ENCODE measurements at regions not wholly inside any gene's neighbourhood (a gene's known extent, or its start where the extent isn't known, plus 50 kb on each side); places are given as distances from the start of the nearest gene placed in this dataset.
"Not testable (repeated sequence)": the region's sequence is repeated elsewhere in the genome, so short reads cannot be mapped to it uniquely, and the experiment has no call there.

DNA sequence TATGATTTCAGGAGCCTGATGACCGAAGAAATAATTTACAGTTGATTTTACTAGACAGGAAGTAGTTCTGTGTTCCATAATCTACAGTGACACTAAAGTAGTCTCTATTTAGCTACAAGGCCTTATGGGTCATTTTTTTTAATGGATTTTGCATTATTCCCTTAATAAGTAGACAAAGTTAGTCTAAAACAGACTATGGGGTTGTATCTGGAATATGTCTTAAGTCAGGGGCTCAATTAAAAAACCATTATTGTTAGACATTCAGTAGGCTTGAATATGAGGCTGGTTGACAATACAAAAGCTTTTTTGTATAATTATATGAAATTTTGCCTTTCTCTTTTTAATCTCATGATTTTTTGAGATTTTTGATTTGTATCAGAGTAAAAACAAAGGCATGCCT lies 820.0 kb upstream of the SEMA6D start:
- DNase-seq (ENCODE audit: extremely low read depth in 1 of 11, low read depth in 9 of 11, low spot score in 4 of 11) = no peak

DNA sequence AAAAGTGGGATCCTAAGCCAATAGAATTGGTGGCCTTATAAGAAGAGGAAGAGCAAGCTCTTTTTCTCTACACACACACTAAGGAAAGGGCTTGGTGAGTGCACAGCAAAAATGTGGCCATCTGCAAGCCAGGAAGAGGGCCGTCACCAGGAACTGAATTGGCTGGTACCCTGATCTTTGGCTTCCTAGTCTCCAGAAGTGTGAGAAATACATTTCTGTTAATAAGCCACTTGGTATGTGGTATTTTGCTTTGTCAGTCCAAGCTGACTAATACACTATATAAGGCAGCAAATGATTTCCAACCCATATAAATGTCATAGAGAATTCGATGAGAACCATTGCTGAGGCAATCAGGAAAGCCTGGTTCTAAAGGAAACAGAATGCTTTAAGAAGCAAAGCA lies 816.3 kb upstream of the SEMA6D start:
- DNase-seq (ENCODE audit: extremely low read depth in 1 of 11, low read depth in 9 of 11, low spot score in 4 of 11) = no peak

DNA sequence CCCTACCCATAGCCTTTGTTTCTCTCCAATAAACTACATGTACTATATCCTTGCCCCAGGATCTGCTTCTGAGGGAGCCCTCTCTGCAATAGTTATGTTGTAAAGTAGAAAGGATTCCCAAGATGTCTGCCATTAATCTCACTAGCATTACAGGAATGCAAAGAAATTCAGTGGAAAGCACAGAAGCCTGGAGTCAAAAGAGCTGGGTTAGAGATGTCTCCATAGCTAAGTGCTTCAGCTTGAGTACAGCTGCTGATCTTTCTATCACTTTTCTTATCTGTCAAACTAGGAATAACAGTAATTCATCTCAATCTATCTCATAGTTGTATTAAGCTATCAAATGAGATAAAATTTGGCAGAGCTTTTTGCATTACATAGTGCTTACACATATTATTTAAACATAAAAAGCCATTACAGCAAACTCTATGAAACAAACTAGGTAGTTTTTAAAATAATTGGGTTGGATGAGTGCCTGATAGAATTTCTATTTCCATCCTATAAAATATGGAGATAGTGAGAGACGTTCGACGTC lies 799.5 kb upstream of the SEMA6D start:
- no peak for DNase-seq (ENCODE audit: extremely low read depth in 1 of 11, low read depth in 9 of 11, low spot score in 4 of 11)

GRCh38 chr15:46918462-46919140 lies 798.7 kb upstream of the SEMA6D start:
- no peak for DNase-seq (ENCODE audit: extremely low read depth in 1 of 11, low read depth in 9 of 11, low spot score in 4 of 11)

- no peak for DNase-seq (ENCODE audit: extremely low read depth in 1 of 11, low read depth in 9 of 11, low spot score in 4 of 11)
Observed at GRCh38 chr15:46921891-46922290, 795.4 kb upstream of the SEMA6D start.

DNA sequence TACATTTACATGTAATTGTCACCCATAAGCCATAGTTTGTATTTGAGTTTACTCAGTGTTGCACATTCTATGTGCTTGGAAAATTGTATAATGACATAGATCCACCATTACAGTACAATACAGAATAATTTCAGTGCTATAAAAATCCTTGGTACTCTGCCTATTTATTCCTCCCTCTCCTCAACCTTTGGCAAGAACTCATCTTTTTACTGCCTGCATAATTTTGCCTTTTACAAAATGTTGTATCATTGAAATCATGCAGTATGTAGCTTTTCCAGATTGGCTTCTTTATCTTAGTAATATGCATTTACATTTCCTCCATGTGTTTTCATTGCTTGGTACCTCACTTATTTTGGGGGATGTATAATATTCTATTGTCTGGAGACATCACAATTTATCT lies 786.9 kb upstream of the SEMA6D start:
- no peak for DNase-seq (ENCODE audit: extremely low read depth in 1 of 11, low read depth in 9 of 11, low spot score in 4 of 11)

DNA sequence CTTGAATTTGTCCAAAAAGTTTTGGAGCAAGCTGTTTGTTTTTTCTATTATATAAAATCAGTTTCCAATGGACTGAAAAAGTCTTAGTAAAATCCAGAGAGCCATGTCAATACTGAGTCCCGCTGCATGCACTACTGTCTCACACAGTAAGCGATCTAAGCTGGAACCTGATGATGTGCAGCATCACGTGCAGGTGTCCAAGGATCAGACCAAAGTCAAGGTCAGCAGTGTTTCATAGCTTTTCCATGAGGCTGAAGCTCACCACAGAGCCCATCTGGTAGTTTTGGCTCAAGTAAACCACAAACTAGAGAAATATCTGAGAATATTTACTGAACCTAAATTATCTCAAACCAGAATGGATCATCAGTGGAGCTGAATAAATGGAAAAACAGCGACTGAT lies 784.0 kb upstream of the SEMA6D start:
- DNase-seq (ENCODE audit: extremely low read depth in 1 of 11, low read depth in 9 of 11, low spot score in 4 of 11) = no peak

GRCh38 chr15:46934851-46935250 lies 782.5 kb upstream of the SEMA6D start:
- no peak for DNase-seq (ENCODE audit: extremely low read depth in 1 of 11, low read depth in 9 of 11, low spot score in 4 of 11)

DNA sequence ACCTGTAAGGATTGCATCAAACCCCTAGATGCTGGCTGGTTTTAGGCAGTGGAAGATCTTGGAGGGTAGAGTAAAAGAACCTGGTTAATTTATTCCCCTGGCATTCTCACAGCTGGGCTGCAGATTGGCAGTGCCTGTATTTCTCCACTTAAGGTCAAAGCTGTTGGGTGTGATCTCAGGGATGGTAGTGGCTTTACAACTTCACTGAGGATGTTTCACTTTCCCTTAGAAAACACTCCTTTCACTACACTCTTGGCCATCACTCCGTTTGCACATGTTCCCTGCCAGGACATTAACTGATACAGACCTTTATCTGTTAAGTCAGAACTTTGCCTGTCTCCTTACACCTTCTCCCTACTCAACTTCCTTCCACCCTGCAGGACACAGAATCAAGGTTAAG lies 779.1 kb upstream of the SEMA6D start:
- DNase-seq (ENCODE audit: extremely low read depth in 1 of 11, low read depth in 9 of 11, low spot score in 4 of 11) = no peak

DNA sequence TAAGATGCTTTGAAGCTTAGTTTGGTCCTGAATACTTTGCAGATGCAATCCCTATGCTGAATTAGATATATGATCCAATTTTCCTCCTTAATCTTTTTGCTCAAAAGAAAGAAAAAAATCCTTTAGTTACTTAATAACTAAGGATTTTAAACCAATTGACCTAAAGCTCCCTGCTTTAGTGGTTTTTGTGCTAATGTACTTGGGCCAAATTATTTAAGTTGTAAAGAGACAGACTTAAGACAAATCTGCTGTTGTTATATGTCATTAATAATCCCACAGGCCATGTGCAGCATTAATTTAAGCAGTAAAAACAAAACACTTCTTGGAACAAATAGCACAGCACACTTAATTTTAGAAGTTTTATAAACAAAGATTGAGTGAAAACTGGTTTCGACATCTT lies 776.1 kb upstream of the SEMA6D start:
- peak in 6 of 11 donors; percentile 25 to 60 (median 40) for DNase-seq (ENCODE audit: extremely low read depth in 1 of 11, low read depth in 9 of 11, low spot score in 4 of 11)

- DNase-seq (ENCODE audit: extremely low read depth in 1 of 11, low read depth in 9 of 11, low spot score in 4 of 11) = no peak
Observed at GRCh38 chr15:46946953-46947352, 770.4 kb upstream of the SEMA6D start.

DNA sequence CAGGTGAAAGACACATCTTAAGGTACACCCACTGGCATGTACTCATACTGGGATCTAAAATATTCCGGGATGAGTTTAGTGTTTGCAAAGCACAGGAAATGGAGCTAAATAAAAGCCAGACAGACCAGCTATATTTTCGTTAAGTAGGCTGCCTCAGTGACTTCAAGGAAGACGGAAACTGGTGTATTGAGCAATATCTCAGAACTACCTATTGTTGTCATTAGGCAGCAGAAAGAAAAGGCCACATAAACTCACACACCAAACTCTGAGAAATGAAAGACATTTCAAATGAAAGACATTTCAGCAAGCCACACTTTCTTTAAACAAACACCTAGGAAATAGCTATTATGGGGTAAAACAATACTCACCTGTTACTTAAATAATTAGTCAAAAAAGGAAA lies 761.7 kb upstream of the SEMA6D start:
- no peak for DNase-seq (ENCODE audit: extremely low read depth in 1 of 11, low read depth in 9 of 11, low spot score in 4 of 11)

DNA sequence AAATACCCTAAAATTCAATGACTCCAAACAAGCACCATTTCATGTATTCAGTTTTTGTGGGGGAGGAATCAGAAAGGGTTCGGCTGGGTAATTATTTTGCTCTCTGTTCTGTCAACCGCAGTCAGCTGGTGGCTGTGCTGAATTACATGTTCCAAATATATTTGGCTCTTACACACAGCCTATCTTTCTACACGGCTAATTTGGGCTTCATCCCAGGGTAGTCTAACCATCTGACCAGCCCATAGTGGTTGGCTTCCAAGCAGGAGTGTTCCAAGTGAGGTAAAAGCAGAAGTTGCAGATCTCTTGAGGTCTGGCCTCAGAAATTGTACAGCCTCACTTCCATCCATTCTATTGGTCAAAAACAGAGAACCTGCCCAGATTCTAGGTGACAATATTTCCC lies 760.8 kb upstream of the SEMA6D start:
- DNase-seq (ENCODE audit: extremely low read depth in 1 of 11, low read depth in 9 of 11, low spot score in 4 of 11) = no peak

DNA sequence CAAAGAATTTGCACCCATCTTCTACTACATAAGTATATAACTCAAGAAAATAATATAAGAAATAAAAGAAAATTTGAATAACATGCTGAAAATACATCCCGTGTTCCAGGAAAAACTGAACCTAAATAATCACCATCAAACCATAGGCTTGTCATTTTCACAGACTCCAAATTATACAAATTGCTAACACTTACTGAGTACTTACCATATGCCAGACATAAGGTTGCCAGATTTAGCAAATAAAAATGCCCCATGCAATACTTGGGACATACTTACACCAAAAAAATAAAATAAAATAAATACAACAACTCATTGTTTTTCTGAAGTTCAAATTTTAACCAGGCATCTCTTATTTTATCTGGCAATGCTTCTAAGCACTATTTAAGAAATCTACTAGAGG lies 760.4 kb upstream of the SEMA6D start:
- DNase-seq (ENCODE audit: extremely low read depth in 1 of 11, low read depth in 9 of 11, low spot score in 4 of 11) = no peak

DNA sequence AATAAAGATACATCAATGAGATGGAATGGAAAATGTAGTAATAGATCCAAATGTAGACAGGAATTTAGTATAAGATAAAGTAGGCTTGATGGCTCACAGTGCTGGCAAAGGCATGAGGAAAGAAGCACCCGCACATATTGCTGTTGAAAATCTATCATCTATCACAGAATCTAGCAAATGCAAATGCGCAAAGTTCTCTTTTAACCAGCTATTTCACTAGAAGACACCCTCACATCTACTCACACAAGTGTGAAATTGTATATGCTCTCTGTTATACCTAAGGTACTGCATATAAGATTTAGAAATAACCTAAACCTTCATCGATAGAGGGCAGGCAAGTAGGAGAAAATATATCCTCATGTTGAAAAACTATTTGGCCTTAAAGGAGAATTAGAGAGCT lies 756.7 kb upstream of the SEMA6D start:
- DNase-seq (ENCODE audit: extremely low read depth in 1 of 11, low read depth in 9 of 11, low spot score in 4 of 11) = no peak

DNA sequence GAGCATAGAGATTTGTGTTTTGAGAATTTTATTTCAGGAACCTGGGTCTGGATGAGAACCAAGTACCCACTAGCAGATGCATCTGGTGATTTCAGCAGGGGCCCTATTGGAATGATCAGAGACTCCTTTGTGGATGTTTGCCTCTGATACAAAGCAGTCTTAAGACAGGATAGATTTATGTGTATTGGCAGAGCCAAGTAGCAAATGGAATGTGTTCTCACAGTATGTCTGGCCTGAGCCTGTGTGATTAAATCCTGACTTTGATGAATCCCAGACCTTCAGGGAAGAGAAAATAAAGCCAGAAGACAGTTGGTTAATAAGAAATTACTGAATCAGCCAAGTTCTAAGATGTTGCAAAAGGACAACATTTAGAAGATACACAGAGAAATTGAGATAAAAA lies 755.5 kb upstream of the SEMA6D start:
- peak in 10 of 11 donors; percentile 26 to 78 (median 53) for DNase-seq (ENCODE audit: extremely low read depth in 1 of 11, low read depth in 9 of 11, low spot score in 4 of 11)

DNA sequence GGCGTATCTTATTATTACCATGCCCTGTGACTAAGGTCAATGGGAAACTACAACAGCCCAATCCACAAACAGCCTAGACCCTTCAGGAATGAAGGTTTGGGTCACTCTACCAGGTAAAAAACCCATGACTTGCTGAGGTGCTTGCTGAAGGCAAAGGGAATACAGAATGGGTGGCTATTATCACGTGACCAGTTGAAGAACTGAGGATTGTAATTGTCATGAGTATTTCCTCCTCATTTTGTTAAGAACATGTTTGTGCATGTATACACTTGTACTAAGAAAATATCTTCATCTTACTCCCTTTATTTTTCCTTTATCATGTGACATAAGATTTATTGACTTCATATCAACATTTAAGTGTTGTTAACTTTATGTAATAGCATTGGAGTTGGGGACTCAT lies 729.2 kb upstream of the SEMA6D start:
- DNase-seq (ENCODE audit: extremely low read depth in 1 of 11, low read depth in 9 of 11, low spot score in 4 of 11) = not testable (repeated sequence)

DNA sequence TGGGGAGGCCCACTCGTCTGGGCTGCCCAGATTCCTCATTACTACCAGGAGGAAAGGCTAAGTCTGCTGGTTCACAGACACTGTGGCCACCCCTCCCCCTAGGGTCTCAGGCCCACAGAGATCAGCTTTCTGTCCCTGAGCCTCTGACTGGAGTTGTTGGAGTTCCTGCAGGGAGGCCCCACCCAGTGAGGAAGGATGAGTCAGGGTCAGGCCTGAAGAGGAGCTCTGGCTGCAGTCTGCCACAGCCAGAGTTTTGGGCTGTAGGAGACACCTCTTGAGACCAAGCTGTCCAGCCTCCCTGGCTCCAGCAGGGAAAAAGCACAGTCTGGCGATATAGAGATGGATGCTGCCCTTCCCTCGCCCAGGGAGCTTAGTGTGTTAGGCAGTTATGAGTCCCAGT lies 720.9 kb upstream of the SEMA6D start:
- no peak for DNase-seq (ENCODE audit: extremely low read depth in 1 of 11, low read depth in 9 of 11, low spot score in 4 of 11)

GRCh38 chr15:46997501-46997900 lies 719.8 kb upstream of the SEMA6D start:
- DNase-seq (ENCODE audit: extremely low read depth in 1 of 11, low read depth in 9 of 11, low spot score in 4 of 11) = peak in 1 of 11 donors; percentile 5

- no peak for DNase-seq (ENCODE audit: extremely low read depth in 1 of 11, low read depth in 9 of 11, low spot score in 4 of 11)
Observed at GRCh38 chr15:47003568-47003967, 713.7 kb upstream of the SEMA6D start.

GRCh38 chr15:47013446-47013845 lies 703.9 kb upstream of the SEMA6D start:
- DNase-seq (ENCODE audit: extremely low read depth in 1 of 11, low read depth in 9 of 11, low spot score in 4 of 11) = no peak

All from renal cortex interstitium (tissue), 11 donors.